ENCODE measurements at regions not wholly inside any gene's neighbourhood (a gene's known extent, or its start where the extent isn't known, plus 50 kb on each side); places are given as distances from the start of the nearest gene placed in this dataset.

DNA sequence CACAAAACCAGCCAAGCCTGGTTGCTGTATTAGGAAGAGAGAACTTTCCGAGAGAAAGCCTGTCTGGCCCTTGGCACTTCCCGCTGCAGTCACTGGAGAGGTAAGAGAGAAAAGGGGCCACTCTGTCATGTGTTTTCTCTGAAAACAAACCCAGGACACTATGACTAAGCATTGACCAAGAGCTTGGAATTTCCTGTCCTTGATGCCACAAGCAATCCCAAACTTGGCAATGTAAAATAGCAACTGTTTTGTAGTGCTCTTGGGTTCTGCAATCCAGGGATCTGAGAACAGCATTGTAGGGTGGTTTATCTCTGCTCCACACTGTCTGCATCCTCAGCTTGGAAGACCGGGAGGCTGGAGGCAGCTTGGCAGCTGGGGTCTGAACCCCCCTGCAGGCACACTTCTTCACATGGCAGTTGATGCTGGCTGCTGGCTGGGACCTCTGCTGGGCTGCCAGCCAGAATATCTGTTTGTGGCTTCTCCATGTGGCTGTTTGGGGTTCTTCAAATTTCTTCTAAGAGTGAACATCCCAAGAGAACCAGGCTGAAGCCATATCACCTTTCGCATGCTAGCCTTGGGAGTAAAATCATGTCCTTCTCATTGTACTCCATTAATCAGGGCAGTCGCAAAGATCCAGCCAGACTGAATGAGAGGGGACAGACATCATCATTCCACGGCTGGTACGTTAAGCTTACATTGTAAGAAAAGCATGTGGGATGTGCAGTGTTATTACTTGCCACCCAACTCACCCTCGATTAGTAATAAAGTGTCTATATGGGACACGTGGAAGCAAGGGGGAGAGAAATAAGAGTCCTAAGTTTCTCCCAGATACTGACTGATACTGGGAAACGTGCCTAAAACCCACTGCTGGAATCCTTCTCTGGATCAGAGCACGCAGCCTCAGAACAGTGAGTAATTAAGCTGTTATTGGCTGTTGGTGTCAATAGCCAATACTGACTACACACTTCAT is 537.4 kb upstream of the B3GAT1 start:
- TF ChIP-seq ZFP3 (CRISPR knock-in tag; IDR thresholded peaks at IDR 0.05) (no peak), ZC3H10 (CRISPR knock-in tag; IDR thresholded peaks at IDR 0.05) (no peak), CSDC2 (CRISPR knock-in tag; IDR thresholded peaks at IDR 0.05) (no peak), ARNTL (CRISPR knock-in tag; IDR thresholded peaks at IDR 0.05; ENCODE audit: borderline replicate concordance, low read depth) (no peak), TOX (CRISPR knock-in tag; IDR thresholded peaks at IDR 0.05; ENCODE audit: borderline replicate concordance) (no peak), RARB (CRISPR knock-in tag; IDR thresholded peaks at IDR 0.05) (no peak), ZNF565 (CRISPR knock-in tag; conservative IDR thresholded peaks at IDR 0.05; ENCODE audit: low read depth) (no peak), CREB5 (CRISPR knock-in tag; IDR thresholded peaks at IDR 0.05; ENCODE audit: low read depth) (no peak), TSHZ2 (CRISPR knock-in tag; IDR thresholded peaks at IDR 0.05) (no peak), ZNF70 (CRISPR knock-in tag; IDR thresholded peaks at IDR 0.05) (no peak), OSR1 (CRISPR knock-in tag; IDR thresholded peaks at IDR 0.05) (no peak)
- TF ChIP-seq, protein P1, sequence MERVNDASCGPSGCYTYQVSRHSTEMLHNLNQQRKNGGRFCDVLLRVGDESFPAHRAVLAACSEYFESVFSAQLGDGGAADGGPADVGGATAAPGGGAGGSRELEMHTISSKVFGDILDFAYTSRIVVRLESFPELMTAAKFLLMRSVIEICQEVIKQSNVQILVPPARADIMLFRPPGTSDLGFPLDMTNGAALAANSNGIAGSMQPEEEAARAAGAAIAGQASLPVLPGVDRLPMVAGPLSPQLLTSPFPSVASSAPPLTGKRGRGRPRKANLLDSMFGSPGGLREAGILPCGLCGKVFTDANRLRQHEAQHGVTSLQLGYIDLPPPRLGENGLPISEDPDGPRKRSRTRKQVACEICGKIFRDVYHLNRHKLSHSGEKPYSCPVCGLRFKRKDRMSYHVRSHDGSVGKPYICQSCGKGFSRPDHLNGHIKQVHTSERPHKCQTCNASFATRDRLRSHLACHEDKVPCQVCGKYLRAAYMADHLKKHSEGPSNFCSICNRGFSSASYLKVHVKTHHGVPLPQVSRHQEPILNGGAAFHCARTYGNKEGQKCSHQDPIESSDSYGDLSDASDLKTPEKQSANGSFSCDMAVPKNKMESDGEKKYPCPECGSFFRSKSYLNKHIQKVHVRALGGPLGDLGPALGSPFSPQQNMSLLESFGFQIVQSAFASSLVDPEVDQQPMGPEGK (CRISPR knock-in tag; IDR thresholded peaks at IDR 0.05; ENCODE audit: borderline replicate concordance), result no peak
